PC-3 (cell line): ENCODE measurements at regions not wholly inside any gene's neighbourhood (a gene's known extent, or its start where the extent isn't known, plus 50 kb on each side); places are given as distances from the start of the nearest gene placed in this dataset.

Experiments
- CTCF ChIP-seq: fragments of 300-600 bp; sonication (generic); conservative IDR thresholded peaks from 2 replicates; pipeline ENCODE4 v1.5.1; 2017; ENCODE audit warnings: antibody characterized with exemption, low read depth, mild to moderate bottlenecking, low read length
- EZH2phosphoT487 ChIP-seq: fragments of 300-600 bp; sonication (generic); IDR thresholded peaks from 2 replicates; pipeline ENCODE4 v1.6.1; 2018; ENCODE audit warnings: mild to moderate bottlenecking, antibody characterized with exemption, low read length, borderline replicate concordance

- TF ChIP-seq CTCF (no peak), EZH2phosphoT487 (no peak)
These were observed 521.3 kb downstream of the KCTD16 start for GRCh38 chr5:144691936-144692335.
